Stimulated activated naive CD8-positive, alpha-beta T cell treated with anti-CD3 and anti-CD28 coated beads, Interleukin-15, Interleukin-2, amounts not matched to agents 100 ng/mL and 50 ng/mL, for 24 hours (primary cell): ENCODE measurements at regions not wholly inside any gene's neighbourhood (a gene's known extent, or its start where the extent isn't known, plus 50 kb on each side); places are given as distances from the start of the nearest gene placed in this dataset.
"Not testable (repeated sequence)": the region's sequence is repeated elsewhere in the genome, so short reads cannot be mapped to it uniquely, and the experiment has no call there.

Experiments used
- H3K27ac Mint-ChIP-seq: one replicate; pipeline ENCODE4 v1.8.0; 2021; ENCODE audit warnings: mild to moderate bottlenecking, mixed read lengths
- H3K27me3 Mint-ChIP-seq: one replicate; pipeline ENCODE4 v1.8.0; 2021; ENCODE audit warnings: mixed read lengths
- H3K36me3 Mint-ChIP-seq: one replicate; pipeline ENCODE4 v1.8.0; 2021; ENCODE audit warnings: low read depth, mixed read lengths
- H3K4me1 Mint-ChIP-seq: one replicate; pipeline ENCODE4 v1.8.0; 2021; ENCODE audit warnings: low read depth, mixed read lengths
- H3K4me3 Mint-ChIP-seq: one replicate; pipeline ENCODE4 v1.8.0; 2021; ENCODE audit warnings: mild to moderate bottlenecking, mixed read lengths
- H3K9me3 Mint-ChIP-seq: one replicate; pipeline ENCODE4 v1.8.0; 2021; ENCODE audit warnings: mixed read lengths

DNA sequence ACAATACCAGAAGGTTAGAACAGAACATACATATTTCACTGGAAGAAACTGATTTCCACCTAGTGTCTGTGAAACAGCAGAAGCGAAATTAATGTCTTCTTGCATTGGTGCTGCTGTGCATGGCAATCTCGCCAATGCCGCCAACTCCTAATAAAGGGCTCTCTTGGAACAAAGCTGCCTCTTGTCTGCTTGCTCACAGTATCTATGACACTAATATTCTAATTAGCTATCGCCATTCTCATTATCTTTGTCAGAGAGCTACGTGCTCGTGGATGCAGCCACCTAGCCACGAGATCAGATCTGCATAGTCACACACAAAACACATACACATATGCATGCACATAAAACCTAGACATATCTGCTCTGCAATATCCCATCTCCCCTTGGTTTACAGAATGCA, 145.9 kb upstream of the OLIG3 start:
- Mint-ChIP-seq H3K4me1 (peaks cover 15% of the 10 kb centered on the region), H3K27ac (no peak overlapping the region), H3K4me3 (no peak overlapping the region), H3K9me3 (no peaks in the 10 kb centered on the region), H3K27me3 (peaks cover 3% of the 10 kb centered on the region), H3K36me3 (no peaks in the 10 kb centered on the region)

DNA sequence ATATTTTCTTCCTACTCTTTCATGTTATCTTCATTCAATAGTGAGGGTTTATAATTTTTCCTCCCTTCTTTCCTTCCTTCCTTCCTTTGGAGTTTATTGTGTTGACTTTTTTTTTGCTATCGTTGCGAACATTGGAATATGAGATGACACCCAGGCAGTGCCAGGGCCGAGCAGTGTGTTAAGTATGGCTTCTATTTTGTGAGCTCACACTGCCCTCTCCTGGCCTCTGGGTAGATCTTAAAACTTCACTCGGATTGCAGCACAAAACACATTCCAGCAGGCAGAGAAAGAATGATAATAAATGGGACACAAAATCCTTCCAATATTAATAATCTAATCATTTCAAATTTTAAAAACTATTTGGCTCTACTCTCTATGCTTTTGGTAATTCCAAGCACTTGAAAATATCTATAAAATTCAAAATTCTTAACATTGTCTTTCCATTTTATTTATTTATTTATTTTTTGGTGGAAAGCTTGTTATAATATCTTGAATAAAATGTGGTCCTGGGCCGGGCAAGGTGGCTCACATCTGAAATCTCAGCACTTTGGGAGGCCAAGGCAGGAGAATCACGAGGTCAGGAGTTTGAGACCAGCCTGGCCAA, 147.4 kb upstream of the OLIG3 start:
- no peaks in the 10 kb centered on the region for H3K9me3 Mint-ChIP-seq
- no peak overlapping the region for H3K27ac Mint-ChIP-seq

DNA sequence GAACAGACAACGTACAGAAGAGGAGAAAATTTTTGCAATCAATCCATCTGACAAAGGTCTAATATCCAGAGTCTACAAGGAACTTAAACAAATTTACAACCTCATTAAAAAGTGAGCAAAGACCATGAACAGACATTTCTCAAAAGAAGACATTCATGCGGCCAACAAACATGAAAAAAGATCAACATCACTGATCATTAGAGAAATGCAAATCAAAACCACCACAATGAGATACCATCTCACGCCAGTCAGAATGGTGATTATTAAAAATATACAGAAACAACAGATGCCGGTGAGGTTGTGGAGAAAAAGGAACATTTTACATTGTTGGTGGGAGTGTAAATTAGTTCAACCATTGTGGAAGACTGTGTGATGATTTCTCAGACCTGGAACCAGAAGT, 149.0 kb upstream of the OLIG3 start:
- Mint-ChIP-seq H3K4me1 (peaks cover 15% of the 10 kb centered on the region), H3K27me3 (peaks cover 18% of the 10 kb centered on the region)
- H3K9me3 Mint-ChIP-seq, H3K36me3 Mint-ChIP-seq, H3K4me3 Mint-ChIP-seq, H3K27ac Mint-ChIP-seq: not testable (repeated sequence)

More for the DNA sequence above, 147.4 kb upstream of the OLIG3 start:
- Mint-ChIP-seq H3K4me1 (peaks cover 15% of the 10 kb centered on the region), H3K27me3 (peaks cover 4% of the 10 kb centered on the region), H3K36me3 (no peaks in the 10 kb centered on the region), H3K4me3 (no peak overlapping the region)

DNA sequence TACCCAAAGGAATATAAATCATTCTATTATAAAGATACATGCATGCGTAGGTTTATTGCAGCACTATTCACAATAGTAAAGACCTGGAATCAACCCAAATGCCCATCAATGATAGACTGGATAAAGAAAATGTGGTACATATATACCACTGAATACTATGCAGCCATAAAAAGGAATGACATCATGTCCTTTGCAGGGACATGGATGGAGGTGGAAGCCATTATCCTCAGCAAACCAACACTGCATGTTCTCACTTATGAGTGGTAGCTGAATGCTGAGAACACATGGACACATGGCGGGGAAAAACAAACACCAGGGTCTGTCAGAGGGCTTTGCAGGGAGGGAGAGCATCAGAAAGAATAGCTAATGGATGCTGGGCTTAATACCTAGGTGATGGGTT, 149.4 kb upstream of the OLIG3 start:
- not testable (repeated sequence) for H3K4me3 Mint-ChIP-seq, H3K27ac Mint-ChIP-seq, H3K9me3 Mint-ChIP-seq, H3K36me3 Mint-ChIP-seq
- Mint-ChIP-seq H3K27me3 (peaks cover 22% of the 10 kb centered on the region), H3K4me1 (peaks cover 11% of the 10 kb centered on the region)

DNA sequence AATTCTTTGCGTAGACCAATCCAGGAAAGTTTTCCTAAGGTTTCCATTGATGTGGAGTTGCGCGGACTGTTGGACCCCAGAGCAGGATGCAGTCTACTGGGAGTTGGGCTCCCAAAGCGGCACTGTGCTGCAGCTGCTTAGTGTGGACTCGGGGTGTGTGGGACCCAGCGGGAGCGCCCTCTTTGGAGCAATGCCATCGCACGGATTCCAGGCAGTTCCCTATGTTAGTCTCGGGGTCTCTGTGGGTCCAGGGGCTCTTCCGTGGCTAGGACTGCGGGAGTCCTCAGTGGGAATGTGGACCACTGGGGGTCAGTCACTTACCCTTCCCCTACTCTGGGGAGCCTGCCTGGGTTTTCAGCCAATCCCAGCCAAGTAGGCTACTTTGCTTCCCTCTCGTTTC, 151.7 kb upstream of the OLIG3 start:
- Mint-ChIP-seq H3K4me3 (no peak overlapping the region), H3K27ac (no peak overlapping the region), H3K36me3 (no peaks in the 10 kb centered on the region), H3K4me1 (no peaks in the 10 kb centered on the region), H3K27me3 (peaks cover 24% of the 10 kb centered on the region), H3K9me3 (no peaks in the 10 kb centered on the region)

DNA sequence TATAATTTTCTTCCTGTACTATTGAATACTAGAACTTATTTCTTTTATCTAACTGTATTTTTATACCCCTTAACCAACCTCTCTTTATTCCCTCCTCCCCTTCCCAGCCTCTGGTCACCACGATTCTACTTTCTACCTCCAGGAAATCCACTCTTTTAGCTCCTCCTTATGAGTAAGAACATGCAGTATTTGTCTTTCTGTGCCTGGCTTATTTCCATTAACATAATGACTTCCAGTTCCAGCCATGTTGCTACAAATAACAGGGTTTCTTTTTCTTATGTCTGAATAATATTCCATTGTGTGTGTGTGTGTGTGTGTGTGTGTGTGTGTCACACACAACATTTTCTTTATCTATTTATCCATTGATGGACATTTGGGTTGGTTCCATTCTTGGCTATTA, 152.3 kb upstream of the OLIG3 start:
- Mint-ChIP-seq H3K4me1 (no peaks in the 10 kb centered on the region), H3K4me3 (no peak overlapping the region), H3K27ac (no peak overlapping the region), H3K9me3 (no peaks in the 10 kb centered on the region), H3K36me3 (no peaks in the 10 kb centered on the region), H3K27me3 (peaks cover 28% of the 10 kb centered on the region)

DNA sequence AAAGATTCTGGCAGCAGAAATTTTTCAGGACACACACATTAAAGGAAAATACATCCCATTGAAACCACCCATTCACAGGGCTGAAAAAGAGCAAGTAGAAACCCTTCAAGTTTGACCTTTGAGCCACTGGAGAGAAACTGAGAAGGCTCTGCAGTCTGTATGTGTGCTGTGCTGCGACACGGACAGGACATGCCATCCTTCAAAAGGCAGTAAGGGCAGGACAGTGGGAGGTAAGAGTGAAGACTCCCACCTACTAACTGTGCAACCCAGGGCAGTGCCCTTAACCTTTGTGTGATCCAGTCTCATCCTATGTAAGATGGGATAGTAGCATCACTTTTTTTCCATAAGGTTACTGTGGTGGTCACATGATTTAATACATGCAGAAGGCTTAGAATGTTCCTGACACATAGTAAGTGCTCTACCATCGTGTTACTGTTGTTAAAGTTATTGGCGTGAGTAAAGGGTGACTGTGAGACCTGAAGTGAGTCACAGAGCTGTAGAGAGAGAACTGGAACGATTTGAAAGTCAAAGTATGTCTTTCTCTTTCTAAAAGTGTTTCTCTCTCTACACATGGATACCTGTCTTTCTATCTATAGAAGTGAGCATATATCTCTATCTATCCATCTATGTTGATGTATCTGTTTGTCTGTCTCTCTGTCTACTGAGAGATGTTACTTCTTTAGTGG, 153.7 kb upstream of the OLIG3 start:
- H3K36me3 Mint-ChIP-seq: no peaks in the 10 kb centered on the region
- H3K27me3 Mint-ChIP-seq: peaks cover 28% of the 10 kb centered on the region
- no peaks in the 10 kb centered on the region for H3K9me3 Mint-ChIP-seq
- no peak overlapping the region for H3K4me3 Mint-ChIP-seq
- H3K27ac Mint-ChIP-seq: no peak overlapping the region
- H3K4me1 Mint-ChIP-seq: no peaks in the 10 kb centered on the region

DNA sequence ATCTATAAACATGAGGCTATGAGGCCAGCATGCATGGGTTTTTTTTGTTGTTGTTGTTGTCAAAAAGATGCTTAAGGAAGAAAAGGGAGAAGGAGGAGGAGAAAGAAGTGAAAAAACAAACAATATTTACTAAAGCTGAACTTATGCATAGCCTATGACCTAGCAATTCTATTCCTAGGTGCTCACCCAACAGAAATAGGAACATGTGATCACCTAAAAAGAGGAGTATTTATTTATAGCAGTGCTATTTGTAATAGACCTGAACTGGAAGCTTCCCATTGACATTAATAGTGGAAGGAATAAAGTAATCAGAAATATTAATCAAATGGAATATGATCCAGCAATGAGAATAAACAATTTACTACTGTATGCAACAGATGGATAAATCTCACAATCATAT, 156.5 kb upstream of the OLIG3 start:
- Mint-ChIP-seq H3K27me3 (peaks cover 24% of the 10 kb centered on the region), H3K36me3 (peaks cover 3% of the 10 kb centered on the region), H3K4me1 (no peaks in the 10 kb centered on the region), H3K4me3 (no peak overlapping the region), H3K9me3 (peaks cover 4% of the 10 kb centered on the region), H3K27ac (no peak overlapping the region)

DNA sequence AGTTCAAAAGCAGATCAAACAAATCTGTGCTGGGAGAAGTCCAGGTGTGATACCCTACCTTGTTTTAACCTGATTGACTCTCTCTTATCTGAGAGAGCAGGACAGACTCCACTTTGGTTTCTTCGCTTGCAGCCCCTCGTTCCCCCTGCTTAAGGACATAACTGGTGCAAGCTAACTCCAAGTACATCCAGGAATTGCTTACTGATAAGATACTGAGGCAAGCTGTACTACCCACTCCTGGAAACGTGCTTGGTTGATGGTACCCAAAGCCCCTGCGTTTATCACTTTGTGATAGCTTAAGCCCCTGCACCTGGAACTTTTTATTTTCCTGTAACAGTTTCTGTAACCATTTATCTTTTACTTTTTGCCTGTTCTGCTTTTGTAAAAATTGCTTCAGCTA, 157.0 kb upstream of the OLIG3 start:
- H3K27me3 Mint-ChIP-seq: peaks cover 24% of the 10 kb centered on the region
- no peak overlapping the region for H3K27ac Mint-ChIP-seq
- H3K4me1 Mint-ChIP-seq: no peaks in the 10 kb centered on the region
- H3K4me3 Mint-ChIP-seq: no peak overlapping the region
- peaks cover 4% of the 10 kb centered on the region for H3K9me3 Mint-ChIP-seq
- peaks cover 3% of the 10 kb centered on the region for H3K36me3 Mint-ChIP-seq

DNA sequence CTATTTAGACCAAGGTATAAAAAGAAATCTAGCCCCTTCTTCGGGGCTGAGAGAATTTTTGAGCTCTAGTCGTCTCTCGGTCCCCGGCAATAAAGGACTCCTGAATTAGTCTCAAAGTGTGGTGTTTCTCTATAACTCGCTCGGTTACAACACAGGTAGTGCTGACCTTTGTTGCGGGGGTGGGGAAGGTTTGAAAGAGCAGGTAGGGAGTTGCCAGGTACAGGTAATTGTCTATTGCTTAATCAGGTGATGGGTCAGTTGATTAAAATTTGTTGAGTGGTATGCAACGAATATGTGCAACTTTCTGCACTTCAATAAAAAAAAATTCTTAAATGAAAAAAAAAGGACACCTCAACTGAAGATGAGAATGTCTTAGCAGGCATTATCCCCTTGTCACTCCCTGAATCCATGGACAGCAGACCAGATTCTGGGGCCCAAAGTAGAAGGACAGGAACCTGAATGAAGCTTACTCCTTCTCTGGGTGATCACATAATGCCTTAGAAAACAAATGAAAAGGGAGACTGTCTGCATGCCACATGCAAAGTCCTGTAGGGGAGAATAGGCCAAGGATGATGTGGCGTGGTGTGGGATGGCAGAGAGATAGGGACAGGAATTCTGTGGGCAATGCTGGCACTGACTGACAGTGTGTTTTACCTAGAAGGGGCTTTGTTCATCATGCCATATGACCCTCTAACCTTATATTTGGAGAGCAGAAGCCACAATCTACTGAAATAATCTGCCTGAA, 157.6 kb upstream of the OLIG3 start:
- peaks cover 4% of the 10 kb centered on the region for H3K9me3 Mint-ChIP-seq
- H3K4me3 Mint-ChIP-seq: no peak overlapping the region
- peaks cover 4% of the 10 kb centered on the region for H3K4me1 Mint-ChIP-seq
- H3K27me3 Mint-ChIP-seq: peaks cover 21% of the 10 kb centered on the region
- peaks cover 3% of the 10 kb centered on the region for H3K36me3 Mint-ChIP-seq
- H3K27ac Mint-ChIP-seq: no peak overlapping the region

DNA sequence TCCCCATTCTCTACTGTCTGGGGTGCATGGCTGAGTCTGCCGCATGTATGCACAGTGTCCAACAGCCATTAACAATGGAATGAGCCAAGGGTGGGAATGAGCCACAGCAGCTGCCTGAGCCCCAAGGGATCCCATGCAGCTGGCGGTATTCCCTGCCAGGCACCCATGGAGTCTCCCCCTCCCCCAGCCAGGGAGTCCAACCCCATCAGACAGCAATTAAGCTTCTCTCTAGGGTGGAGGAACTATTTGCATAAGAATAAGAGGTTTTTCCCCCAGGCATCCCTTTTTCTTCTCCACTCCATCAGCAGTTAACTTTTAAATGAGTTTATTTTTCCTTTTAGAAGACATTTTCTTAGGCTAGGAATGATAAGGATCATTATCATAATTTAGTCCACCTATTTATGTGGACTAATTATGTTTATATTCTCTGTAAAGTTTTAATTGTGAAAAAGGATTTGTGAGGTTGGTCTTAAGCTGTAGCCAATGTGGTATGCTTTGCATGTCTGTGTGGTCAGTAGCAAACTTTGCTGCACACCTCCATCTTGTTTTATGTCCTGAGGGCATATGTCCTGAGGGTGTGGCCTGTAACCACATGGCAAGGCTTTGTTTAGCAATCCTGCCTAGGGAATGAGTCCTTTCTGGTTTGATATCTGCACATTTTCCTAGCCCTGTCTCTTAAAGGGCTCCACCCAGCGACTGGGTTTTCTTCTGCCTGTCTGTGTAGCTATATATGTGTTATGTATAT, 158.9 kb upstream of the OLIG3 start:
- peaks cover 18% of the 10 kb centered on the region for H3K4me1 Mint-ChIP-seq
- no peak overlapping the region for H3K4me3 Mint-ChIP-seq
- peaks cover 10% of the 10 kb centered on the region for H3K27me3 Mint-ChIP-seq
- H3K36me3 Mint-ChIP-seq: peaks cover 3% of the 10 kb centered on the region
- H3K9me3 Mint-ChIP-seq: peaks cover 4% of the 10 kb centered on the region
- H3K27ac Mint-ChIP-seq: no peak overlapping the region

DNA sequence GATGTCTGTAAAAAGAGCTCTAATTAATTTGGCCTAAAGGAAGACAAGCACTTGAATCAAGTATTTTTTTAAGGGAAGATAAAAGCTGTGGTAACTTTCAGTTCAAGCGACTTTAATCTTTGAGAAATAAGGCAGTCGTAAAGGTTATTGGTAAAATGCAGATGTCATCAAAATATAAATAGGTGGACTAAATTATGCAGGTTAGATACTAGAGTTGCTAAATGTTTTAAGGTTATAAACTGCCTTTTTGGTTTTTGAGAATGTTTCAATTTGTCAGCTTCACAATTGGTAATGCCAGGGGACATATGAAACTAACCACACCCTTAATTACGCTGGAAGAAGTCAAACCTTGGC, 159.5 kb upstream of the OLIG3 start:
- Mint-ChIP-seq H3K4me1 (peaks cover 22% of the 10 kb centered on the region), H3K4me3 (no peak overlapping the region), H3K27ac (no peak overlapping the region), H3K27me3 (peaks cover 5% of the 10 kb centered on the region), H3K9me3 (peaks cover 4% of the 10 kb centered on the region), H3K36me3 (peaks cover 3% of the 10 kb centered on the region)

DNA sequence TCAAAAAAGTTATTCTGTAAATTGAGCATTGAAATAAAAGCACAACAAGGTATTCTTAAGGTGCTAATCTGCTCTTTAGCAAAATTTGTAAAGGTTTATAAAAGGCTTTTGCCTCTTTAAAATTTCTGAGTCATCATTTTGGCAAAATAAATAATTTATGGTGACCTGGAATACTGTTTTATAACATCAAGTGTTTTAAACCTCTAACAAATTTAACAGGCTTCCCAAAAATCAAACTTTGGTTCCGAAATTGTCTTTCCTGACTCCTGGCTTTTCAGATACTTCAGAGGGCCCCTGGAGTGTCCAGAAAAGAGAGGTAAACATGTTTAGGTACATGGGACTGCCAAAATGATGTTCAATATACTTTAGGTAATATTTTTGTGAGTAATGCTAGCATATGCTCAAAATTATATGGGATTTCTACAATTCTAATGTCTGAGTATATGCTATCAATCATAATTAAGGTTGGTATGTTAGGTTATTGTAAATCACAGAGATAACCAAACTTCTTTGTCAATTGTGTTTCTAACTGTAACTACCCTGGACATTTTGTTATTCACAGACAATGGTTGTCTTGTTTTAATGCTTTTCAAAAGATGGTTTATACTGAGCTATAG, 160.3 kb upstream of the OLIG3 start:
- H3K27me3 Mint-ChIP-seq: peaks cover 4% of the 10 kb centered on the region
- peaks cover 3% of the 10 kb centered on the region for H3K36me3 Mint-ChIP-seq
- no peak overlapping the region for H3K27ac Mint-ChIP-seq
- H3K4me3 Mint-ChIP-seq: no peak overlapping the region
- H3K4me1 Mint-ChIP-seq: peaks cover 22% of the 10 kb centered on the region
- peaks cover 4% of the 10 kb centered on the region for H3K9me3 Mint-ChIP-seq

DNA sequence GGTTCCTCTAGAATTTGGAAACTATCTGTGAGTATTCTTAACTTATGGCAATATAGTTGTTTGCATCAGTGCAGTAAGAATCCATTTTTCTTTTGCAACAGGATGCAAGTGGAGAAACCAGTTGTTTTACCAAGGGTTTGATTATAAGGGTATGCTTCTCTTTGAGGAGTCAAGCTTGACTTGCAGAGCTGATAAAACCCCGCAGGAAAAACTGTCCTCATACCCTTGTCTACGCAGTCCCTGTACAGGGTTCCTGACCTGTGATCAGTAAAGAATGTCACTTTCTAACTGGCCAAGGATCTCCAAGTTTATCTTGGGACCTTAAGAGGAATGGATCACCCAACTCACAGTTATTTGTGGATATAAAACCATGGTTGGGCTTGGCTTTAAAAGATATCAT, 161.1 kb upstream of the OLIG3 start:
- H3K27me3 Mint-ChIP-seq: peaks cover 4% of the 10 kb centered on the region
- peaks cover 4% of the 10 kb centered on the region for H3K9me3 Mint-ChIP-seq
- H3K4me1 Mint-ChIP-seq: peaks cover 22% of the 10 kb centered on the region
- no peak overlapping the region for H3K27ac Mint-ChIP-seq
- H3K36me3 Mint-ChIP-seq: peaks cover 3% of the 10 kb centered on the region
- H3K4me3 Mint-ChIP-seq: no peak overlapping the region

DNA sequence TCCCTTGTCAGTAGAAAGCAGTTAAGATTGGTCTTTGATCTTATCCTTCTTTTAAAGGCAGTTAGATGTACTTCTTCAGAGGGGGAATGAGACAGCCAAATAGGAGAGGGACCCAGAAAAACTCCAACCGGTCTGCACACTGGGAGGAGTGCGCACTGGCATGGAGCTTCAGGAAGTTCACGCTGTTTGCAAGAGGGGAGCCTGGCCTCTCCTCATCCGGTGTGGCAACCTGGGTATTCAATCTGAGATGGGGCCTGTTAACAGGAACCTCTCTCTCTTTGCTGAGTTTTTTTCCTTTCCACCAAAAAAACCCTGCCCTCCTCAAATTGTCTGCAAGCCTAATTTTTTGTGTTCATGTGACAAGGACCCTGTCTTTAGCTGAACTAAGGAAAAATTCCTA, 162.5 kb upstream of the OLIG3 start:
- Mint-ChIP-seq H3K9me3 (peaks cover 4% of the 10 kb centered on the region), H3K4me3 (no peak overlapping the region), H3K27me3 (no peaks in the 10 kb centered on the region), H3K4me1 (peaks cover 22% of the 10 kb centered on the region), H3K27ac (no peak overlapping the region), H3K36me3 (peaks cover 3% of the 10 kb centered on the region)
